ENCODE measurements at regions not wholly inside any gene's neighbourhood (a gene's known extent, or its start where the extent isn't known, plus 50 kb on each side); places are given as distances from the start of the nearest gene placed in this dataset.

DNA sequence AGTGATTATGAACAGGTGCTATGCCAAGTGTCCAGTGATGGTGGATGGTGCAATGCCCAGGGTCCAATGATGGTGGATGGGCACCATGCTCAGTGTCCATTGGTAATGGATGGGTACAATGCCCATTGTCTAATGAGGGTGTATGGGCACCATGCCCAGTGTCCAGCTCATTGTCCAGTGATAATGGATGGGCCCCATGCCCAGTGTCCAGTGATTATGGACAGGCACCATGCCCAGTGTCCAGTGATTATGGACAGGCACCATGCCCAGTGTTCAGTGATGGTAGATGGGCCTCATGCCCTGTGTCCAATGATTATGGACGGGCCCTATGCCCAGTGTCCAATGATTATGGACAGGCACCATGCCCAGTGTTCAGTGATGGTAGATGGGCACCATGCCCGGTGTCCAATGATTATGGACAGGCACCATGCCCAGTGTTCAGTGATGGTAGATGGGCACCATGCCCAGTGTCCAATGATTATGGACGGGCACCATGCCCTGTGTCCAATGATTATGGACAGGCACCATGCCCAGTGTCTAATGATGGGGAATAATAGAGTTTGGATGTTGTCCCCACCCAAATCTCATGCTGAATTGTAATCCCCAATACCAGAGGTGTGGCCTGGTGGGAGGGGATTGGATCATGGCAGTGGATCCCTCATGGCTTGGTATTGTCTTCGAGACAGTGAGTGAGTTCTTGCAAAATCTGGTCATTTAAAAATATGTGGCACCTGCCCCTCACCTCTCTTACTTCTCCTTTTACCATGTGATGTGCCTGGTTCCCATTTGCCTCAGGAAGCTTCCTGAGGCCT is 87.8 kb downstream of the ANKRD10 start:
- no peak for DNase-seq (ENCODE audit: low read depth in 2 of 2, low spot score in 1 of 2)

All from stimulated activated CD8-positive, alpha-beta memory T cell treated with anti-CD3 and anti-CD28 coated beads, Interleukin-4, amount 100 ng/mL, for 1 hour (primary cell).